MV-4-11 (cell line): ENCODE measurements at regions not wholly inside any gene's neighbourhood (a gene's known extent, or its start where the extent isn't known, plus 50 kb on each side); places are given as distances from the start of the nearest gene placed in this dataset.

Experiments used
- DNase-seq: peaks from one replicate; lab custom pipeline; 2025; lab: John Stamatoyannopoulos, UW

- no peak for DNase-seq
Measured at GRCh38 chr14:95410838-95411237, 91.1 kb upstream of the CLMN start.

GRCh38 chr14:95409477-95410272 lies 90.0 kb upstream of the CLMN start:
- no peak for DNase-seq

- DNase-seq: no peak
Measured at GRCh38 chr14:95408731-95409476, 89.2 kb upstream of the CLMN start.

- no peak for DNase-seq
Measured at GRCh38 chr14:95407354-95407753, 87.6 kb upstream of the CLMN start.

- DNase-seq: no peak
Measured at GRCh38 chr14:95406756-95407277, 87.1 kb upstream of the CLMN start.

- no peak for DNase-seq
Measured at GRCh38 chr14:95404583-95404982, 84.9 kb upstream of the CLMN start.

GRCh38 chr14:95402578-95402977 lies 82.9 kb upstream of the CLMN start:
- no peak for DNase-seq

- DNase-seq: no peak
Measured at GRCh38 chr14:95402176-95402575, 82.5 kb upstream of the CLMN start.

GRCh38 chr14:95398630-95399547 lies 79.2 kb upstream of the CLMN start:
- no peak for DNase-seq

- no peak for DNase-seq
Measured at GRCh38 chr14:95397325-95397724, 77.6 kb upstream of the CLMN start.

- no peak for DNase-seq
Measured at GRCh38 chr14:95396221-95396620, 76.5 kb upstream of the CLMN start.

- no peak for DNase-seq
Measured at GRCh38 chr14:95395098-95395737, 75.5 kb upstream of the CLMN start.

- DNase-seq: no peak
Measured at GRCh38 chr14:95394297-95395097, 74.8 kb upstream of the CLMN start.

GRCh38 chr14:95392841-95393240 lies 73.1 kb upstream of the CLMN start:
- DNase-seq: no peak

GRCh38 chr14:95391331-95391730 lies 71.6 kb upstream of the CLMN start:
- no peak for DNase-seq

GRCh38 chr14:95389471-95390011 lies 69.8 kb upstream of the CLMN start:
- no peak for DNase-seq

- DNase-seq: no peak
Measured at GRCh38 chr14:95388699-95389098, 69.0 kb upstream of the CLMN start.

GRCh38 chr14:95387826-95388445 lies 68.2 kb upstream of the CLMN start:
- DNase-seq: no peak

- DNase-seq: no peak
Measured at GRCh38 chr14:95386536-95387095, 66.9 kb upstream of the CLMN start.

- no peak for DNase-seq
Measured at GRCh38 chr14:95385701-95386100, 66.0 kb upstream of the CLMN start.
